DND-41 (cell line): ENCODE measurements at regions not wholly inside any gene's neighbourhood (a gene's known extent, or its start where the extent isn't known, plus 50 kb on each side); places are given as distances from the start of the nearest gene placed in this dataset.

Source experiments
- ATAC-seq: fragments of 200-7000 bp; cut with Tn5 transposase; 3 replicates; pipeline ENCODE4 v1.9.1; 2021; ENCODE audit warnings: low read depth; ENCODE audit not compliant: insufficient read depth
- DNase-seq: peaks from one replicate; pipeline ENCODE4 v3.0.0-alpha.2; 2020
- H2AFZ ChIP-seq: 2 replicates; pipeline ENCODE4 v1.6.0; 2012; ENCODE audit warnings: low read depth, low read length
- H3K27ac ChIP-seq: 2 replicates; pipeline ENCODE4 v1.5.1; 2012; ENCODE audit warnings: low read length, inconsistent platforms
- H3K27me3 ChIP-seq: fragments of 200-600 bp; sonication (generic); 2 replicates; pipeline ENCODE4 v1.6.0; 2012; ENCODE audit warnings: low read length, mild to moderate bottlenecking, inconsistent platforms; ENCODE audit not compliant: insufficient read depth, poor library complexity
- H3K36me3 ChIP-seq: 2 replicates; pipeline ENCODE4 v1.5.1; 2012; ENCODE audit warnings: low read length, inconsistent platforms; ENCODE audit not compliant: insufficient read depth
- H3K4me1 ChIP-seq: 2 replicates; pipeline ENCODE4 v1.5.1; 2012; ENCODE audit warnings: mild to moderate bottlenecking, low read length; ENCODE audit not compliant: insufficient read depth
- H3K4me2 ChIP-seq: 2 replicates; pipeline ENCODE4 v1.6.0; 2012; ENCODE audit warnings: mild to moderate bottlenecking, moderate library complexity, low read length, inconsistent platforms; ENCODE audit not compliant: insufficient read depth
- H3K4me3 ChIP-seq, 2 experiments: fragments of 200-600 bp in 1 of 2; shearing (Covaris generic) in 1 of 2; 2 replicates each; pipeline ENCODE4 v1.5.1; 2012 to 2016; ENCODE audit warnings: inconsistent platforms in 2 of 2, low read length in 2 of 2, mild to moderate bottlenecking in 2 of 2, low read depth in 1 of 2, moderate library complexity in 1 of 2
- H3K79me2 ChIP-seq: 2 replicates; pipeline ENCODE4 v1.6.0; 2012; ENCODE audit warnings: low read length, inconsistent platforms; ENCODE audit not compliant: insufficient read depth
- H3K9ac ChIP-seq: 2 replicates; pipeline ENCODE4 v1.6.0; 2012; ENCODE audit warnings: low read depth, mild to moderate bottlenecking, inconsistent platforms, low read length, moderate library complexity
- H3K9me3 ChIP-seq: 2 replicates; pipeline ENCODE4 v1.5.1; 2012; ENCODE audit warnings: low read length, moderate library complexity, mild to moderate bottlenecking, inconsistent platforms; ENCODE audit not compliant: insufficient read depth, severe bottlenecking
- H4K20me1 ChIP-seq: 2 replicates; pipeline ENCODE4 v1.6.0; 2012; ENCODE audit warnings: low read length; ENCODE audit not compliant: insufficient read depth
- CTCF ChIP-seq: IDR thresholded peaks from 2 replicates; pipeline ENCODE4 v1.5.1; 2012; ENCODE audit warnings: borderline replicate concordance, low read length, moderate library complexity, mild to moderate bottlenecking; ENCODE audit not compliant: poor library complexity, severe bottlenecking; ENCODE audit errors: extremely low read depth
- EZH2 ChIP-seq: IDR thresholded peaks from 3 replicates; pipeline ENCODE4 v1.6.1; 2012; ENCODE audit warnings: borderline replicate concordance, low read depth, mild to moderate bottlenecking, moderate library complexity, low read length, inconsistent platforms; ENCODE audit not compliant: severe bottlenecking

DNA sequence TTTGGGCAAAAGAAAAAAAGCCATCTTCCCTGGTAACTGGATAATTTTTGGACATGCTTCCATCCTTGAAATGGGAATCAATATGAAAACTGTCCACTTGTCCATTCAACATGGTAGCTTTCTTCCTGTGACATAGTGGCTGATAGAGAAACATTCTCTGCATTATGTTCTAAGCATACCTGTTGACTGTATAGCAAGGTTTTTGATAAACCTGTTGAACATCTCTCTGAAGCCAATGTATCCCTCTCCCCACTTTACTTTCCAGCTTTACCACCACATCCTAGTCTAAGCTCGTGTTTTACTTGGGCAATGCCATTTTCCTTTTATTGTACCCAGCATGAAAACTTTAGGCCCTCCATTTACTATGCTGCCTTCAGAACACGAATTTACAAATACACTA lies 630.1 kb downstream of the TOX3 start:
- TF ChIP-seq CTCF: no peak
- no peak for TF ChIP-seq EZH2
- no peaks in the 10 kb centered on the region for H3K4me1 ChIP-seq
- no peak overlapping the region for H2AFZ ChIP-seq
- no peak for DNase-seq
- no peaks in the 10 kb centered on the region for H3K27me3 ChIP-seq
- ATAC-seq: no peak
- no peaks in the 10 kb centered on the region for H3K36me3 ChIP-seq
- H4K20me1 ChIP-seq: no peaks in the 10 kb centered on the region
- no peak overlapping the region for H3K4me3 ChIP-seq
- H3K9me3 ChIP-seq: no peaks in the 10 kb centered on the region
- no peak overlapping the region for H3K27ac ChIP-seq
- H3K79me2 ChIP-seq: no peaks in the 10 kb centered on the region
- no peak overlapping the region for H3K4me2 ChIP-seq
- H3K9ac ChIP-seq: no peak overlapping the region

GRCh38 chr16:51916231-51916630 lies 630.7 kb downstream of the TOX3 start:
- DNase-seq: no peak

GRCh38 chr16:51907680-51908079 lies 639.3 kb downstream of the TOX3 start:
- H3K4me2 ChIP-seq: no peak overlapping the region
- no peak for DNase-seq
- H3K27ac ChIP-seq: no peak overlapping the region
- H3K9me3 ChIP-seq: no peaks in the 10 kb centered on the region
- H2AFZ ChIP-seq: no peak overlapping the region
- no peaks in the 10 kb centered on the region for H3K4me1 ChIP-seq
- H3K4me3 ChIP-seq: no peak overlapping the region
- no peaks in the 10 kb centered on the region for H3K79me2 ChIP-seq
- H3K36me3 ChIP-seq: no peaks in the 10 kb centered on the region
- no peak overlapping the region for H3K9ac ChIP-seq
- no peak for TF ChIP-seq EZH2
- TF ChIP-seq CTCF: no peak
- no peaks in the 10 kb centered on the region for H4K20me1 ChIP-seq
- no peaks in the 10 kb centered on the region for H3K27me3 ChIP-seq
- no peak for ATAC-seq

More at GRCh38 chr16:51916231-51916630, 630.7 kb downstream of the TOX3 start:
- no peak overlapping the region for H3K27ac ChIP-seq
- H3K4me2 ChIP-seq: no peak overlapping the region
- H3K4me3 ChIP-seq: no peak overlapping the region
- no peak for ATAC-seq
- no peak overlapping the region for H2AFZ ChIP-seq
- no peaks in the 10 kb centered on the region for H3K79me2 ChIP-seq
- H4K20me1 ChIP-seq: no peaks in the 10 kb centered on the region
- H3K27me3 ChIP-seq: no peaks in the 10 kb centered on the region
- H3K9ac ChIP-seq: no peak overlapping the region
- H3K36me3 ChIP-seq: no peaks in the 10 kb centered on the region
- no peaks in the 10 kb centered on the region for H3K4me1 ChIP-seq
- no peaks in the 10 kb centered on the region for H3K9me3 ChIP-seq
- TF ChIP-seq EZH2 (no peak), CTCF (no peak)

DNA sequence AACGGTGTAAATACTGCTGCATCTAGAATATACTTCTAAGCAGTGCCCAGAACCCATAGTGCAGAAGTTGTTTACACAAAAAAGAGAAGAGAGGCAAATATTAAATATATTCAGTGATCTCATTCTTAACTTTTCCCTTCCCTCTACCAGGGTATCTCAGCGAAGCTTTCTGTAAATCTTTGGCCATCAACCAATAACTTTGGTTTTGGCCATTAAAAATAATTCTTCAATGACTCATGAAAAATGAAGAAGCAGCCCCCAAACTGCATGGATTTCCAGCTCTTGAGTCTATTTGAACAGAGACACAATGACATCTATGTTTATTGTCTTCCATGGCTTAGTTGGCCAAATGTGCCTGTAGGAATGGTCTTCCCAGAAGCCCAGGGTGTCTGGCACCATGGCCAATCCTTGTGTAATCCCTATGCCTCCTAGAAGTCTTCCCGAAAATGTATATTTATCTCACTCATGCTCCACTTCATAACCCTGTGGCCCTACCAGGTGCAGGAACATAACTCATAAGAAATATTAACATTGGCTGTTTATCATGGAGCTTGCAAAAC lies 646.6 kb downstream of the TOX3 start:
- Histone ChIP-seq H3K9ac (no peak overlapping the region), H3K9me3 (no peaks in the 10 kb centered on the region), H4K20me1 (no peaks in the 10 kb centered on the region), H3K27ac (no peak overlapping the region), H3K4me1 (no peaks in the 10 kb centered on the region), H3K4me2 (no peak overlapping the region), H3K79me2 (no peaks in the 10 kb centered on the region), H3K36me3 (no peaks in the 10 kb centered on the region), H3K27me3 (no peaks in the 10 kb centered on the region), H3K4me3 (no peak overlapping the region), H2AFZ (no peak overlapping the region)
- no peak for TF ChIP-seq CTCF
- TF ChIP-seq EZH2: no peak
- no peak for DNase-seq
- no peak for ATAC-seq
